ENCODE measurements at regions not wholly inside any gene's neighbourhood (a gene's known extent, or its start where the extent isn't known, plus 50 kb on each side); places are given as distances from the start of the nearest gene placed in this dataset.

DNA sequence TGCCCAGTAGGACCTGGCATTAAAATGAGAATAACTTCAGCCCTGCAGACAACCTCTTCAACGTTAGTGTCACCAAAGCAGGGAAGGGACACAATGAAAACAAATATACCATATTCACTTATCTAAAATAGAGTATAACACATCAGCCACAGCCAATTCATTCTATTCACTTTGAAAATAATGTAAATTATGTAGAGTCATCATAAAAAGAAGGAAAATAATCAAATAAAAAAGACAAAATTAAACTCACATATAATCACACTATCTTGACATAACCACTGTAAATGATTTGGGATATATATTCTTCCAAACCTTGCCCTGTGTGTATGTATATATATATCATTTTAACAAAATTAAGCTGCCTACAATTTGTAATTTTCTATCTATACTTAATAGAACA lies 78.1 kb upstream of the HEY2 start:
- peak overlapping the region; percentile 18 to 29 for H3K27ac ChIP-seq
- no peaks in the 10 kb centered on the region for H3K9me3 ChIP-seq
- ATAC-seq (ENCODE audit: insufficient number of reproducible peaks, low FRiP score, low read depth), result no peak
- peaks cover 0 to 41% of the 10 kb centered on the region in 2 donors for H3K4me1 ChIP-seq (ENCODE audit: control insufficient read depth in 1 of 2, low read depth in 2 of 2)
- no peak overlapping the region for H3K4me3 ChIP-seq
- TF ChIP-seq, protein P1, sequence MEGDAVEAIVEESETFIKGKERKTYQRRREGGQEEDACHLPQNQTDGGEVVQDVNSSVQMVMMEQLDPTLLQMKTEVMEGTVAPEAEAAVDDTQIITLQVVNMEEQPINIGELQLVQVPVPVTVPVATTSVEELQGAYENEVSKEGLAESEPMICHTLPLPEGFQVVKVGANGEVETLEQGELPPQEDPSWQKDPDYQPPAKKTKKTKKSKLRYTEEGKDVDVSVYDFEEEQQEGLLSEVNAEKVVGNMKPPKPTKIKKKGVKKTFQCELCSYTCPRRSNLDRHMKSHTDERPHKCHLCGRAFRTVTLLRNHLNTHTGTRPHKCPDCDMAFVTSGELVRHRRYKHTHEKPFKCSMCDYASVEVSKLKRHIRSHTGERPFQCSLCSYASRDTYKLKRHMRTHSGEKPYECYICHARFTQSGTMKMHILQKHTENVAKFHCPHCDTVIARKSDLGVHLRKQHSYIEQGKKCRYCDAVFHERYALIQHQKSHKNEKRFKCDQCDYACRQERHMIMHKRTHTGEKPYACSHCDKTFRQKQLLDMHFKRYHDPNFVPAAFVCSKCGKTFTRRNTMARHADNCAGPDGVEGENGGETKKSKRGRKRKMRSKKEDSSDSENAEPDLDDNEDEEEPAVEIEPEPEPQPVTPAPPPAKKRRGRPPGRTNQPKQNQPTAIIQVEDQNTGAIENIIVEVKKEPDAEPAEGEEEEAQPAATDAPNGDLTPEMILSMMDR (IDR thresholded peaks at IDR 0.05), result no peak
- H3K36me3 ChIP-seq, result no peaks in the 10 kb centered on the region
- no peak for DNase-seq (ENCODE audit: low spot score)
- no peaks in the 10 kb centered on the region for H3K27me3 ChIP-seq (replicated peaks; ENCODE audit: insufficient read depth)

DNA sequence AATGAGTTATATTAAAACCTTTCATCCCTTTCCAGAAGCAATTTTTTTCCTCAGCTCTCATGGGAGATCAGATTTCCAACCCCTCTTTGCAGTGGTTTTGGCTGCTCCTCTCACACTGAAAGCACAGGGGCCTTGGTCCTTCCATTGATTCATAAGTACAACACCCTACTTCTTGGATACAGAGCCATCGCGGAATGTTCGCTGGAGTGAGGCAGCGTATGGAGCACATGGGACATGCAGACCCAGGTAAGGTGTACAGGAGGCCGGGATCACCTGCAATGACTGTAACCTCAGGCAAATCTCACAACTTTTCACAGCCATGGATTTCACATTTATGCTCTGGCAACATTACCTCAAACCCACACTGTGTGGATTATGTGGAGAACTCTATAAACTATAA lies 75.2 kb upstream of the HEY2 start:
- DNase-seq (ENCODE audit: low spot score) (no peak), ATAC-seq (ENCODE audit: insufficient number of reproducible peaks, low FRiP score, low read depth) (no peak)
- TF ChIP-seq, protein P1 (IDR thresholded peaks at IDR 0.05), result no peak
- Histone ChIP-seq H3K36me3 (no peaks in the 10 kb centered on the region), H3K27ac (peak overlapping the region in 1 of 2 donors; percentile 22), H3K4me1 (ENCODE audit: control insufficient read depth in 1 of 2, low read depth in 2 of 2) (peaks cover 0 to 55% of the 10 kb centered on the region in 2 donors), H3K9me3 (no peaks in the 10 kb centered on the region), H3K27me3 (replicated peaks; ENCODE audit: insufficient read depth) (no peaks in the 10 kb centered on the region), H3K4me3 (no peak overlapping the region)

DNA sequence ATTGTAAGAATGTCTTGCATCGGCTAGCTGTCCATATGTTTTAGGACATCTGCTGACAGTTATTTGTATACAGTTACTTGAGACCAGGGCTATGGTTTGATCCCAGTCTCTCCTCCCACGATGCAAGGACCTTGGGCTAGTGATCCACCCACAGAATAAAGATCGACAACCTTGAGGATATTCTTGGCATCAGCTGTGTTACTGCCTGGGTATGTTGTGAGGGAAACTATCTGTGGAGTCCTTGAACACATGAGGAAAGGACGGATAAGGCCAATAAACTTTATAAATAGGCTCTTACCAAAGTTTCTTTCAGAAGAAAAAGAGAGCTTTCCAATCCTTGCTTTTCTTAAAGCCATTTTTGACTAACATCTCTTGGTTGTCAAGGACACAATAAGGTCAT lies 70.8 kb upstream of the HEY2 start:
- DNase-seq (ENCODE audit: low spot score) (no peak), ATAC-seq (ENCODE audit: insufficient number of reproducible peaks, low FRiP score, low read depth) (no peak)
- Histone ChIP-seq H3K27ac (peak overlapping the region; percentile 8 to 37), H3K4me1 (ENCODE audit: control insufficient read depth in 1 of 2, low read depth in 2 of 2) (peaks cover 0 to 48% of the 10 kb centered on the region in 2 donors), H3K36me3 (no peaks in the 10 kb centered on the region), H3K4me3 (no peak overlapping the region), H3K9me3 (no peaks in the 10 kb centered on the region), H3K27me3 (replicated peaks; ENCODE audit: insufficient read depth) (no peaks in the 10 kb centered on the region)
- TF ChIP-seq, protein P1 (IDR thresholded peaks at IDR 0.05), result no peak

DNA sequence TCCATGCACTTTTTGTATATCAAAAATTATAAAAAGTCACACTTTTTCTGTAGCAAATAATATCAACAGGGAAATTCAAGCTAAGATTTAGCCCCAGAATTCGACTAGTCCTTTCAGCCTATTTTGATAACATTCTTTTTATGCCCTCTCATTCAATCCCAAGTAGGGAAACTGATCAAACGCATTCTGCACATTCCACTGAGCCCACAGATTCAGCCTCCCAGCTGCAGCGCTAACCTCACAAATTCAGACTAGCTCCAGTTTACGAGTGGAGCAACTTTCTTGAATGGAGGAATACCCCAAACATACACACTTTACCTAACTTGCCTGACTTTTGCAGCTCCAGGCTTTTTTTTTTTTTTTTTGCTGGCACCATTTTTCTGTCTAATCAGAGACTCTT lies 70.3 kb upstream of the HEY2 start:
- ATAC-seq (ENCODE audit: insufficient number of reproducible peaks, low FRiP score, low read depth), result no peak
- no peaks in the 10 kb centered on the region for H3K27me3 ChIP-seq (replicated peaks; ENCODE audit: insufficient read depth)
- no peak overlapping the region for H3K4me3 ChIP-seq

DNA sequence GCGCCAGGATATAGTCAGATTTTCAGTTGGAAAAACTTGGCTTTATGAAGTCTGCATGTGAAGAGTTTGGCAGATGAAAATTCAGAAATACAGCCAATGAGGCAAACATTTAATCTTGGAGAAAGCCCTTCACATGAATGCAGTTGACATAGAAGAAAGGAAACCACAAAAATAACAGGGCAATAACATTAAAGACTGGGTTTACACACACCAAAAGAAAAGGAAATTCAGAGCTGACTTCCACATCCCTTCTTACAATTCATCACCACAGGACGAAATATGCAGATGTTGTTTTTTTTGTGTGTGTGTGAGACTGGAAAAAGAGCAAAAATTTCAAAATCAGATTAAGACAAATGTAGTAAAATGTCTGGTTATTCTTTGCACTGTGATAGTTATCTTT lies 69.8 kb upstream of the HEY2 start:
- Histone ChIP-seq H3K9me3 (no peaks in the 10 kb centered on the region), H3K27ac (peak overlapping the region; percentile 8 to 15), H3K4me1 (ENCODE audit: control insufficient read depth in 1 of 2, low read depth in 2 of 2) (peaks cover 0 to 39% of the 10 kb centered on the region in 2 donors), H3K27me3 (replicated peaks; ENCODE audit: insufficient read depth) (no peaks in the 10 kb centered on the region), H3K36me3 (no peaks in the 10 kb centered on the region), H3K4me3 (no peak overlapping the region)
- no peak for ATAC-seq (ENCODE audit: insufficient number of reproducible peaks, low FRiP score, low read depth)
- DNase-seq (ENCODE audit: low spot score), result no peak
- TF ChIP-seq, protein P1 (IDR thresholded peaks at IDR 0.05), result no peak

More for the DNA sequence above, 70.3 kb upstream of the HEY2 start:
- TF ChIP-seq, protein P1 (IDR thresholded peaks at IDR 0.05), result no peak
- Histone ChIP-seq H3K9me3 (no peaks in the 10 kb centered on the region), H3K4me1 (ENCODE audit: control insufficient read depth in 1 of 2, low read depth in 2 of 2) (peaks cover 0 to 43% of the 10 kb centered on the region in 2 donors), H3K27ac (peak overlapping the region in 1 of 2 donors; percentile 15), H3K36me3 (no peaks in the 10 kb centered on the region)
- DNase-seq (ENCODE audit: low spot score), result no peak

Measured in thoracic aorta (tissue), 2 donors.